ENCODE measurements at regions not wholly inside any gene's neighbourhood (a gene's known extent, or its start where the extent isn't known, plus 50 kb on each side); places are given as distances from the start of the nearest gene placed in this dataset.

DNA sequence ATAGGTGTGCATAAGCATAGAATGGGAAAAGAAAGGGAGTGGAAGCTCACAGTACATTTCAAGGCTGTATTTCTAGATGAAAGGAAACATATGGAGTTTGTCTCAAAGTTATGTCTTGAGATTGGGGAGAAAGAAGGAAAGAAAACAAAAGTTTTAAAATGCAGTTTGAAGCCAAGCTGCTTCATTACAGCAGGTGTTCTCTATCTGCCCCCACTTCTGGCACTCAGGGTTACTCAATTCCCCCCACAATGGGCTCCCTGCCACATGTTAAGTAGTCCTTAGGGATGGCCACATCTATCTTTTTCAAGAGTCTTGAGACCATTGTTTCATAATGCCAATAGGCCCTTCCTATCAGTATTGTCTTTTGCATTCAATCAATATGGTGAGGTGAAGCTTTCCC is 367.4 kb upstream of the ANXA10 start:
- TF ChIP-seq CREB5 (CRISPR knock-in tag; IDR thresholded peaks at IDR 0.05; ENCODE audit: low read depth) (no peak), ZNF70 (CRISPR knock-in tag; IDR thresholded peaks at IDR 0.05) (no peak)

All from SK-N-SH treated with all-trans-retinoic acid at 6 μM for 48 hours (cell line).